ENCODE measurements at regions not wholly inside any gene's neighbourhood (a gene's known extent, or its start where the extent isn't known, plus 50 kb on each side); places are given as distances from the start of the nearest gene placed in this dataset.

- TF ChIP-seq CTCF (IDR thresholded peaks at IDR 0.05) (no peak), POLR2A (IDR thresholded peaks at IDR 0.05) (no peak)
Observed at GRCh38 chr7:46233585-46234329, 312.7 kb upstream of the IGFBP3 start.
